GM19452 (cell line): ENCODE measurements at regions not wholly inside any gene's neighbourhood (a gene's known extent, or its start where the extent isn't known, plus 50 kb on each side); places are given as distances from the start of the nearest gene placed in this dataset.
"Not testable (repeated sequence)": the region's sequence is repeated elsewhere in the genome, so short reads cannot be mapped to it uniquely, and the experiment has no call there.

ENCODE experiments used
- ATAC-seq: cut with Tn5 transposase; IDR thresholded peaks from one replicate; pipeline ENCODE4 v1.9.1; 2021; ENCODE audit not compliant: unreplicated experiment

DNA sequence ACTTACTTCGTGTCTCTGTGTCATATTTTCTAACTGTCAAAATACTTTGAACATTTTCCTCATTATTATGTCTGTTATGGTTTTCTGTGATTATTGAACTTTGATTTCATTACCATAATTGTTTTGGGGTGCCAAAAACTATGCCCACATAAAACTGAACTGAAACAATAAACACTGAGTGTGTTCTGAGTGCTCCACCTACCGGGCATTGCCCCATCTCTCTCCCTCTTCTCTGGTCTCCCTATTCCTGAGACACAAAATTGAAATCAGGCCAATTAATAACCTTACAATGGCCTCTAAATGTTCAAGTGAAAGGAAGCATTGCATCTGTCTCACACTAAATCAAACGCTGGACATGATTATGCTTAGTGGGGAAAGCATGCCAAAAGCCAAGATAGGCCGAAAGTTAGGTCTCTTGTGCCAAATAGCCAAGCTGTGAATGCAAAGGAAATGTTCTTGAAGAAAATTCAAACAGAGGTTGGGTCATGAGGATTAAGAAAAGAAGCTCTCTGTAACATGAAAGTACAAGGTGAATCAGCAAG lies 972.3 kb downstream of the PCDH7 start:
- ATAC-seq = no peak

DNA sequence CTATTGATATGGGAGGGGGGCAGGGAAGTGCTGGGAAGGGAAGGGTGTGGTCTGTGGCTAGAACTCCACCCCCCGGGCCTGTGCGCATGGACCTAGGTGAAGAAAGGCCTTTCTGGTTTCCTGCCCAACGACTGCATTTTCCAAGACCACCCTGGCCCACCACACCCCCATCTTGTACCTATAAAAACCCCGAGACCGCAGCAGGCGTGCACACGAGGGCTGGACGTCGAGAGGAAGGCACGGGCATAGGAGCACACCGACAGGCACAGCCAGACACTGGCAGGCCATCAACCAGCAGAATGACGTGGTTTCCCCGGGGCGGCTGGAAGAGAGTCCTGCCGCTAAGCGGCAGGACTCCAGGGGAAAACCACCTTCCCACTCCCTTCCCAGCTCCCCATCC lies 981.1 kb downstream of the PCDH7 start:
- no peak for ATAC-seq

DNA sequence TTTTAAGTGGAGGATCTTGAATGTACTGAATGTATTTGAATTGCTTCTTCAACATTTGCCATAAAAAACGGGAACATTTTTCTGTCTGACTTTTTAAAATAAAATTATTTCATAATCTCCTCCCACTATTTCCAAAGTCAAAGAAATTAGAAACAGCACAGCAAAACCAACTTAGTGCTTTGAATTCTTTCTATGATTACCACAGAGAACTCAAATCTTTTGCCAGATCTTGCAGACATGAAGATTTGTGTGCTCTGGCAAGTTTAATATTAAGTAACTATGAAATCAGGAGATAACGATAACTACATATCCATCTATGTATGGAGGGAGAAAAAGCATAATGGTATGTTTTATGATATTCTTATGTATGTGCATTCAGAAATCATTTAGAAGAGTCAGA lies 982.2 kb downstream of the PCDH7 start:
- no peak for ATAC-seq

DNA sequence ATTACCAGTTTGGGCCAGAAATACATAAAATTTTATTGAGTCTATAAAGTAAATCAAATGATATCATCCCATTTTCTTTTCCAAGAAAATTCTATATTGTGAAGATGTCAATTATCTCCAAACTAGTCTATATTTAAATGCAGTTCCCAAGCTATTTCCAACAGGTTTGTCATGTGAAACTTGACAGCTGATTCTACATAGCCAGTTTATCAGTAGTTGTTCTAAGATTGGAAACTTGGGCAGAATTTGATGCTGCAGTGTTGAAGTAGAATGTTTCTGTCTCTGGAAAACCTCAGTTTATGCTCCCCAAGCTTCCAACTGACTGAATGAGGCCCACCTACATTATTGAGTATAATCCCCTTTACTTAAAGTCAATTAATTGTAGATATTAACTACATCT lies 994.1 kb downstream of the PCDH7 start:
- no peak for ATAC-seq

DNA sequence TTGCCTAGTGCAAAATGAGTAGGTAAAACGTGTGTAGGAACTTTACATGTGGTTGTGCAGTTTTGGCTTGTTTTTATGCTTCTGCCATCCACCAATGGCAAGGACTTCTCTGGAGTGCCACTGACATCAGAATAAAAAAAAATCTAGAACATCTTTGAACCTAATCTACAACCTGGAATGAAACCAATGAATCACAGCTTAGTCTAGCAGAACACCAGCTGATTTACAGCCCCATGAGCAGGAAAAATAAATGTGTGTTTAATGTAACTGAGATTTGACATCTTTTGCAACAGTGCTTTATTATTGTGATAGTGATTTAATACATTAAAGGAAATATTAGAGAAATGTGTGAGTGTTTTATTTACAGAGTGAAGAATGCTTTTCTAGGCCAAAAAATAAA lies 995.1 kb downstream of the PCDH7 start:
- ATAC-seq = no peak

DNA sequence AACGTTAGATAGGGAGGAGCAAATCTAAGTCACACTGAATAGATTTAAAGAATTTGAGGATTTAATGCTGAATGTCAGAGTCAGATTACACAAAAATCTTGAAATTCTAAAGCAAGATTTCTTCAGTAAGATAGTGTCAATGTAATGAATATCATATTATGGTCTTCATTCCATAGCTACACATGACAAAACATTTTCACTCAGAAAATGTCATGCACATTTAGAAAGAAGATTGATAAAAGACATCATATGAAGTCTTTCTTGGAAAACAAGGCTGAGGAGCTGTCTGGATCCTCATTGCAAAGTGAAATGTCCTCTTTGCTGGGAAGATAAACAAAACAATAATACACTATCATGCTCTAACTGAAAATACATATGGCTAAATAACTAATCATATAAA lies 1006.9 kb downstream of the PCDH7 start:
- no peak for ATAC-seq

DNA sequence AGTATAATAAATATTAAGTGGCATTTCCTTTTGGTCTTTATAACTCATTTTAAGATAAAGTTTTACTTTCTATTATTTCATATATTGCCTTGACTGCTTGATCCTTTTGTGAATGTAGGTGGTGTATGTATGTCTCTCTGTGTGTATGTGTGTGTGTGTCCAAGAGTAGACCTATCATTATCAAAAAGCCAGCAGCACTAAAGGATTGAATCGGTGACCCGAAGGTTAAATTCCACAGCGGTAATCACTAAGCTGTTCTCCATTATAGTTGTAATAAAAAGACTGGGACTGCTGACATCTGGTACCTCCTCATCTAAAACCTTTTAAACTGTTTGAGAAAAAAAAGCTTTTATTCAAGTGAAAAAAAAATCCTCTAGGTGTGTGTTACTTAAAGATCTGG lies 1014.8 kb downstream of the PCDH7 start:
- ATAC-seq = no peak

DNA sequence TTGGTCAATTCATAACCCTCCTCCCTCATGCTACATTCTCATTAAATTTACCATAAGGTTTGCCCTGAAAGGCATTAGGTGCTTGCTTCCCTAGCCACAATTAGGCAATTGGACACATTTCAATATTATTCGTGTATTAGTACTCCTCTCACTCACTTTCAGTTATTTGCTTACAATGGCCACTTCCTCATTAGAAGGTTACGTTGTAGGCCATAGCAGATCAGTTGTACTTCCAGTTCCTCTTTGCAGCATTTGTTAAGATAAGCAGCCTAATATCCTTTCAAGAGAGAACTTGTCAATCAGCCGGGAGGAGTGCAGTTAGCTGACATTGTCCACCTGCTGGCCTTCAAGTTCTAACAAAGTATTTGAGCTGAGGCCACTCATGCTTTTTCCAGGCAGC lies 1017.2 kb downstream of the PCDH7 start:
- ATAC-seq = no peak

DNA sequence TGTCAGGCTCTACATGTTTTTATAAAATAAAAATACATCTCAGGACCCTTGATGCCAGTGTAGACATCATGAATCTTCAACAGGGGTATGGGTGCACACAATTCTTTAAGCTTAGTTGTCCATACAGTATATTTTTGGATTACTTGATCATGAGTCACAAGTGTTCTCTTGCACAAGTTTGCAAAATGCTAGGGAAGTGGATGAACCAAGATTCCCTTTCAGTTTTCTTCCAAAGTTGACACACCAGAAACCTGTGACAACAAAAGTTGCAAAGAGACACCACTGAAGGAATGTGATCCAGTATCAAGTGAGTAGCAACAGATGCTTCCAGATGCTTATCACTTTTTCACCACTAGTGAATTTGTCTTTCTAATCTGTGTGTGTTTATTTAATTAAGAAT lies 1021.2 kb downstream of the PCDH7 start:
- ATAC-seq = no peak

DNA sequence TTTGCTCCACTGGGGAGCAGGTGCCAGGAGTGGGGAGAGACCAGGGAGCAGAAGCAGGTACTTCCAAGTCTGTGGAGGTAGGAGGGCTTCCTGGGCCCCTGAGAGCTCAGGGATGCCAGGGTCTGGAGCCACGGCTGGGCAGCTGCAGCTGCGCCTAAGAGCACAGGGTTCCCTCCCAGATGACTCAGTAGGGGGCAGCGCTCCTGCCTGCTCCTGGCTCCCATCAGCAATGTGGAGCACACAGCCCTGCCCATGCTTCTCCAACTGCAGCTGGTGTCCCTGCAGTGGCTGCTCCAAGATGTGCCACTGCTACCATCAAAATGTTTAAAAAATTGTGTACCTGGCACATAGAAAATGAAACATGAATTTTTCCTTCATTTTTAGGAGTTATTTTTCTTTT lies 1028.2 kb downstream of the PCDH7 start:
- no peak for ATAC-seq

DNA sequence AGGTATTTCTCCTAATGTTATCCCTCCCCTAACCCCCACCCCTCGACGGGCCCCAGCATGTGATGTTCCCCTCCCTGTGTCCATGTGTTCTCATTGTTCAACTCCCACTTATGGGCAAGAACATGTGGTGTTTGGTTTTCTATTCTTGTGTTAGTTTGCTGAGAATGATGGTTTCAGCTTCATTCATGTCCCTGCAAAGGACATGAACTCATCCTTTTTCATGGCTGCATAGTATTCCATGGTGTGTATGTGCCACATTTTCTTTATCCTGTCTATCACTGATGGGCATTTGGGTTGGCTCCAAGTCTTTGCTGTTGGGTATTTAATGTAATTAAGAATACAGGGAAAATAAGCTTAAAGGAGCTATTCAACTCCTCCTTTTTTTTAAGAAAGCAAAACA lies 1030.4 kb downstream of the PCDH7 start:
- not testable (repeated sequence) for ATAC-seq

DNA sequence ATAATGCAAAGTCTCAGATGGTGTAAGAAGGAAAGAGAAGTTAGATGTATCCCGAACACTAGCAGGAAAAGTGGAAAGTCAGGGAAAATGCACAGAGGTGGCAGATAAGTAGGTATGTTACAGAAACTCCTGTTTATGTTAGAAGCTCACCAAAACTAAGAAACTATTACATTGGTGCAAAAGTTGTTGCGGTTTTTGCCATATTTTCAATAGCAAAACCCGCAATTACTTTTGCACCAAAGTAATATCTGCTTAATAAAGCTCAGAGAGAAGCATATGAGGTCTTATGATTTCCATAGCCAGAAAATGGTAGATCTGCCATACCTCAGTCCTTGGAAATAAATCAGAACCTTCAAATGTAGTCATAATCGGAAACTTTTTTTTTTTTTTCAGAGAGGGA lies 1035.6 kb downstream of the PCDH7 start:
- ATAC-seq = no peak

DNA sequence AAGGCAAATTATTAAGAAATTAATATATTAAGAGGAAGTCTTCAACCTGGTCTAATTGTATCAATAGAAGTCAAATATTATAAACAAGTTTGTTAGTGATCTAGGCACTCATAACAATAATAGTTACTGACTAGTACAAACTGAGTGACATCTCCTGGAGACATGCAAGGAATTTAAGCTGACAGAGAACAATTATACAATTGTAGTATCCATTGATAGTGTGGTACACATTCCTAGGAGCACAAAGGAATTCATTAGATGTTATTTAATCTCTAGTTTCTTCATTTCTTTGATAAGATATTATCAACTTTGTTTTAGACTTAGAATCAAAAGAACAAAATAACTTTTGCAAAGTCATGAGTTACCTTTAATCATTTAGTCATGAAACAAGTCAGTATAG lies 1048.6 kb downstream of the PCDH7 start:
- no peak for ATAC-seq

DNA sequence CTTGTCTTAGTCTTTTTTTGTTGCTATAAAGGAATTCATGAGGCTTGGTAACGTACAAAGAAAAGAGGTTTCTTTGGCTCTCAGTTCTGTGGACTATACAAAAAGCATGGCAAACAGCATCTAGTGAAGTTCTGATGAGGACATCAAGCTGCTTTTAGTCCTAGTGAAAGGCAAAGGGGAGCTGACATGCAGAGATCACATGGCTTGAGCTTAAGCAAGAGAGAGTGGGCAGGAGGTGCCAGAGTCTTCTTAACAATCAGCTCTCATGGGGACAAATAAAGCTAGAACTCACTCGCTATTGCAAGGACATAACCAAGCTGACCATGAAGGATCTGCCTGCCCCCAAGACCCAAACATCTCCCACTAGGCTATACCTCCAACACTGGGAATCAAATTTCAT lies 1063.1 kb downstream of the PCDH7 start:
- ATAC-seq = no peak

DNA sequence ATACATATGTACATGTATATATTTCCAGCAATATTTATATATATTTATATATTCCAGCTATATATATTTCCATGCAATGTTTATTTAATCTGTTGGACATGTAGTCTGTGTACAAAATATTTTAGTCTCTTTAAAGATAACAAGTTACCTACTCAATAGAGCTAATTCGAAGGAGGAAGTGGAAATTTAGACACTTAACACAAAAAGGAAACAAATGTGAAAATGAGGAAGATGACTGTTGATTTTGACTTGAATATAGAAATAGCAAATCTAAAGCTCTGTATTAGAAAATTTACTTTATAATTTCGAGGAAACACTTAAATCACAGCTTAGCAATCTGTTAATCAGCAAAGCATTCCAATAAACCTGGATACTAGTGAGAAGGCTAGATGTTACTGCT lies 1064.4 kb downstream of the PCDH7 start:
- no peak for ATAC-seq

DNA sequence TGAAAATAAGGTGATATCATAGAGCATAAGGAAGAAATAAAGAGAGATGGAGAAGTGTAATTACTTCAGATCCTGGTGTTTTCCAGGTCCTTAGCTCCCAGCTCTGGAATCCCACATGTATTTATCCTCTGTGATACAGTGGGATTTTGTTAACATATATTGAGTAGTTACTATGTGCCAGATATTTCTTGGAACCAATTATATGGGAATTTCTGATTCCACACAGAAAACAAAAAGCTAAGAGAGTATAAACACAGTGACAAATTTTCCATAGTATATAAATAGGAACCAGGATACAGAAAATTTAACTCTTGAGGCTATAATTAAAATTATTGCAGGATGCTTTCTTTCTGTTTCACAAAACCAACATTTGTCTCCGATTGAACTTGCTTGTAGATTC lies 1067.5 kb downstream of the PCDH7 start:
- ATAC-seq = no peak

DNA sequence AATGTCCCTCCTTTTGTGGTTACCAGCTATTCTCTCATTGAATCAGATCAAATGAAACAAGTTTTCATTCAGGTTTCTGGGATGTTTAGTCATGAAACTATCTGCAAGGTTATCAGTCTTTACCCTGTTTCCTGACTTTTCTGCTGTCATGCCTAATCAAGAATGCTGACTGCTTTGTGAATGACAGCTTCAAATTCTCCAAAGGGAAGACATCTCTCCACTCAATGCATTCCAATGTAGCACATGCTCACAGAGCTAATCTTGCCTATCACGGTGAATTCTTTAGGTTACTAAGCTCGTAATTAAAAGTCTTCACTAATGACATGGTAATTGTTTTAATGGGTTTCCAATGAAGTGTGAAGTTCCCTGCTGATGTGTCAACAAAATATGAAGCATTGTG lies 1068.5 kb downstream of the PCDH7 start:
- no peak for ATAC-seq

DNA sequence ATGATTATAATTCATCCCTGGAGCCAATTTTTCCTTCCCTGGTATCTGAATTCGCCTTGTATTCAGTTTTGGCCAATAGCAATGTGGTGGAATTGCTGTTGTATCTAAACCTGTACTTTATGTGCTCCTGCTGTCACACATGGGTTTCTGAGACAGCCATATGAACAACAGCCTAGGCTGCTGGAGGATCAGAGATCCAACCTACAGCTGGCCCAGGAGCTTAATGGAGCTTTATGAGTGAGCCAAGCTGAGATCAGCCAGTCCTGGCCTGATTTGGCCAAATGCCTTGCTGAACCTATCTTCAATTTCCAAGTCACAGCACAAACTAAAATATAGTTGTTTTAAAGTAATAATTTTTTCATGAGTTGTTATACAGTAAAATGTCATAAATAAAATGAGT lies 1071.5 kb downstream of the PCDH7 start:
- no peak for ATAC-seq

DNA sequence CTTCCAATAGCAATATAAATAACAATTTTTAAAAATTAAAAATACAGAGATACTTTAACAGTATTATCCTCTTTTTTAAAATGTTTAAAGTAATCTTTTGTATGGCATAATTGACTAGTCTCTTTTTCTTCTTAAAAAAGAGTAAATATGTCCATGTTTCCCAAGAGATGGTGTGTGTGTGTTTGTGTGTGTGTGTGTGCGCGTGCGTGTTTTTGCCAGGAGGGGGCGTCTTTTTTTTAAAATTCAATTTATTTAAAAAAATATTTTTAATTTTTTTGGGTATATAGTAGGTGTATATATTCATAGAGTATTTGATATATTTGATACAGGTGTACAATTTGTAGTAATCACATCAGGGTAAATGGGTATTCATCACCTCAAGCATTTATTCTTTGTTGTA lies 1073.7 kb downstream of the PCDH7 start:
- no peak for ATAC-seq

DNA sequence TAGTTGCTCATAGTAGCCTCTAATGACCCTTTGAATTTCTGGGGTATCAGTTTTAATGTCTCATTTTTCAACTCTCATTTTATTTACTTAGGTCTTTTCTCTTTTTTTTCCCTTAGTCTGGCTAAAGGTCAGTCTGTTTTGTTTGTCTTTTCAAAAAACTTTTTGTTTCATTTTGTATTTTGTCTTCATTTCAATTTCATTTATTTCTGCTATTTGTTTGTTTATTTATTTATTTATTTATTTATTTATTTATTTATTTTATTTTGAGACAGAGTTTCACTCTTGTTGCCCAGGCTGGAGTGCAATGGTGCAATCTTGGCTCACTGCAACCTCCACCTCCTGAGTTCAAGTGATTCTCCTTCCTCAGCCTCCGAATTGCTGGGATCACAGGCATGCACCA lies 1076.9 kb downstream of the PCDH7 start:
- not testable (repeated sequence) for ATAC-seq

DNA sequence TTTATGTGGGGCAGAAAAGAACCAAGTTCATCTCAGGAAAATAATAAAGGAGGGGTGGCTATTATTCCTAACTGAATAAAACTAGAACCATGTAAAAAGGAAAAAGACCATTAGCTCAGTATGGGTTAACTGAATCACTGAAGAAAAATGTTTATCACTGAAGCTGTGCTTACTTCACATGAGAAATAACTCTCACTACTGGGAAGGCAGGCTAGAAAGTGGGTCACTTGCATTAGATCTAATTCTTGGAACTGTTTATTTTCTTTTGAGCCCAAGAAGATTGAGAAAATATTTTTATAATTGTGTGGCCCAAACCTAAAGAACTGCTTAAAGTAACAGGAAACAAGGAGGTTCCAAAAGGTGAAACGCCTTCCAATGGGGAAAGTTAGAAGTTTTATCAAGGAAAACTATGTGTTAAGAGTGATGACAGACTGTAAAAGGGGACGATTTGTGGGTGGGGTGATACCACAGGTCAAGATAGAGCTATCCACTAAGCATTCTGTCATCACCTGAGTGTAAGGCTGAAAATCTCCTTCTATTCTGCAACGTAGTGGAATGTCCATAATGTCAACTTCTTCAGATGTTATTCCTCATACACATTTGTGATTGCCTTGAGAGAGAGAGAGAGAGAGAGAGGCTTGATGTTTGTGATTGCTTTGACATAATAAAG lies 1083.5 kb downstream of the PCDH7 start:
- ATAC-seq = no peak

DNA sequence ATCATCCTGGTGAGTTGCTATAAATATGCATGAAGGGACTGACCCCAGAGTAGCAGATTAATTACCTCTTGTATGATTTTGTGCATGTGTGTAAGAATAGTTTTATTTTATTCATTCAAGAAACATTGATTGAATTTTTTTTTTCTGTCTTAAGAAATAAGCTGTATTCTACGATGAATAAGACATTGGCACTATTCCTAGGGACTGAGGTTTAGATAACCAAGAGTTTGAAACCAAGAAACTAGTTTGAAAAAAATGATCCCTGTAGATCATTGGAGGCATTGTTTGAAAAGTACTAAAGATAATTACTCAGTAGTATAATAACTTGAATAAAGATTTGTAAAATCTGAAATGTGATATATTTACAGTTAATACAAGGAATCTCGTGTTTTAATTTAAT lies 1086.9 kb downstream of the PCDH7 start:
- ATAC-seq = no peak

DNA sequence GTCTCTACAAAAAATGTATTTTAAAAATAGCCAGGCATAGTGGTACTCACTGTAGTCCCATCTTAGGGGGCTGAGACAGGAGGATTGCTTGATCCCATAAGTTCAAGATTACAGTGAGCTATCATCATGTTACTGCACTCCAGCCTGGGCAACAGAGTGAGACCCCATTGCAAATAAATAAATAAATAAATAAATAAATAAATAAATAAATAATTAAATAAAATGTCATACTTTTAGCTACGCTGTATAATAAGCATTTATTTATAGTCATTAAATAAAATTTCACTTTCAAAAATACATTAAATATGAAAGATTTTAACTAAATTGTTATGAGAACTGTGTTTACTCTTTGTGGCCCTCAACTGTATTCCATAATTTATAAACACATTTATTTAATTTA lies 1124.2 kb downstream of the PCDH7 start:
- ATAC-seq = no peak
